Middle frontal gyrus (tissue), 1 donor: ENCODE measurements at regions not wholly inside any gene's neighbourhood (a gene's known extent, or its start where the extent isn't known, plus 50 kb on each side); places are given as distances from the start of the nearest gene placed in this dataset.
"Not testable (repeated sequence)": the region's sequence is repeated elsewhere in the genome, so short reads cannot be mapped to it uniquely, and the experiment has no call there.

Source experiments
- DNase-seq: peaks from one replicate; pipeline ENCODE4 v3.0.0-alpha.2; 2015; ENCODE audit warnings: low spot score; ENCODE audit errors: extremely low spot score

- DNase-seq = no peak
Measured at GRCh38 chr14:88983755-88984154, 159.3 kb downstream of the TTC8 start.

GRCh38 chr14:88985654-88986053 is 161.2 kb downstream of the TTC8 start:
- no peak for DNase-seq

GRCh38 chr14:88986146-88986841 is 161.8 kb downstream of the TTC8 start:
- DNase-seq = no peak

DNA sequence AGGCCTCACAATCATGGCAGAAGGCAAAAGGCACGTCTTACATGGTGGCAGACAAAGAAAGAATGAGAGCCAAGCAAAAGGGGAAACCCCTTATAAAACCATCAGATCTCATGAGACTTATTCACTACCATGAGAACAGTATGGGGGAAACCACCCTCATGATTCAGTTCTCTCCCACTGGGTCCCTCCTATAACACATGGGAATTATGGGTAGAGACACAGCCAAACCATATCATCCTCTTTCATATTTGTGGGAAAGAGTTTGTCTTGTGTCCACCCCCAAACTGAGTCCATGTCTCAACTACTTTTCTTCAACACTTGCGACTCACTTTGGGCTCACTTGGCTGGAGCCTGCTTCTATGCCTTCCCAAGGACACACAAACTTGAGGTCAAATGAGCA is 162.5 kb downstream of the TTC8 start:
- DNase-seq = not testable (repeated sequence)

- DNase-seq = no peak
Measured at GRCh38 chr14:88987516-88987915, 163.1 kb downstream of the TTC8 start.

- DNase-seq = no peak
Measured at GRCh38 chr14:88989911-88990310, 165.5 kb downstream of the TTC8 start.

DNA sequence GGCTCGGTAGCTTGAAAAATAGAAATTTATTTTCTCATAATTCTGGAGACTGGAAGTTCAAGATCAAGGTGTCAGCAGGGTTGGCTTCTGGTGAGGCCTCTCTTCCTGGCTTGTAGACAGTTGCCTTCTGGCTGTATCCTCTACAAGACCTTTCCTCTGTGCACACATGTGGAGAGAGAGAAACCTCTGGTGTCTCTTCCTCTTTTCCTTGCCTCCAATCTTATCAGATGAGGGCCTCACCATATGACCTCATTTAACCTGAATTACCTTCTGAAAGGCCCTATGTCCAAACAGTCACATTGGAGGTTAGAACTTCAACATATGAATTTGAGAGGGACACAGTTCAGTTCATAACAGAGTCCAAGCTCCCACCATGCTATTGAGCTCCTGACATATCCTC is 166.4 kb downstream of the TTC8 start:
- DNase-seq = no peak

DNA sequence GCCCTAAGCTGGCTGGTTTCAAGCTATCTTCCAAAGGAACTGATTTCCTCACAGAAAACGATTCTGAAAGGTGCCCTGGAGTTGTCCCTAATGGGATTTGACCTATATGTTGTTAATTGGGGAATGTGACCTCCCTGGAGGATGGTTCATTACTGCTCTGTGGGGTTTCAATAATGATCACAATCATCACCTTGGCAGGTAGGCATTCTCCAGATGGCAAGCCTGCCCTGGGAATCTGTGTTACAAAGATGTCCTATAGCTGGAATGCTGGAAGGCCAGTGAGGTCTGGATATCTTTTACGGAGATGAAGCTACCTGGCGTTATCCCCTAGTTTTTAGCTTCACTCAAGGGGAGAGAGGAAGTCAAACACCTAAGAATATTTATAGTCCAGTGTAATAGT is 167.6 kb downstream of the TTC8 start:
- DNase-seq = no peak

DNA sequence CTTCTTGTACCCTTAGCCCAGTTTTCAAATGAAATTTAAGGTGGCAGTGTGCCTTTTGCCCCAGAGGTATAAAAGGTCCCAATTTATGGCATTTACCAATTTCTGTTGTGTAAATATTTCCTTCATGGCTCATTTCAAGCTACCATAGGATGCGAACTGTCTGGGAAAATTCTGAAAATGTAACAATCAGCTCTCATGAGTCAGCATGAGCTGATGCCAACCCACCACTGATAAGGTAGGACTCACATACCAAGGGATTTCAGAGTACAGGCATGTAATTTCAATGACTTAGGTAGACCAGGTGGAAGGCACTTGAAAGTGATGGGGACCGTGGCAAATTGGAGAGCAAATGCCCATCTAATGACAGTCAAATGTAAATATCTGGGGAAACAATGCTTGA is 169.5 kb downstream of the TTC8 start:
- DNase-seq = no peak

DNA sequence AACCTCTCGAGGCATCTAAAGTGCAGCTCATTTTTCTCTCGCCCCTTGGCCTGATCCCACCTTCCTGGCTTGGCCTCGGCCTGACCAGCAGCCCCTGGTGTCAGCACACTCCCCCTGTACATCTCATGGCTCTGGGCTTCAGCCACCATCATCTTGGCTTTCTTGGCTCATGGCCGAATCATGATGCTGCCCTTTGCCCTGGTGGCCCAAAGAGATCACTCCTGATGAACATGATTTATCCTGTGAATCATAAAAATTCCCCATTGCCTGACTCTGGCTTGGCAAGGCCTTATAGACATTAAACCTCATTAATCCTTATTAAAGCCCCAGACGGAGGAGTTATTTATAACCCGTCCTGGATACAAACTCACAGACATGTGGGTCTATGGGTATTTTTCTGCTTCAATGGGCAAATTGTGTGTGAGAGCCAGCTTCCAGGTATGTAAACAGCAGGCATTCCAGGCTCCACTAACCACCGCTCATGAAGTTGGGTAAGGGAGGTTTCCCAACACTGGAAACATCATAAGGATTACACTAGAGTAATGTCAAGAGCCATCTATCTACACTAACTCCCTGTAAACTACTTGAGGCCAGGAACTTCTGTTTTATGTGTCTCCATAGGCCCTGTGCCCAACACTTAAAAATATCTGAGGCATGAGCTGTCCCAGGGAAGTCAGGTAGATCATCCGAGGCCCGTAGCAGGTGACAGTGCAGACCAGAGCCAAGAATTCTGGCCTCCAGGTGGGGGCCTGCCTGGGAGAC is 171.2 kb downstream of the TTC8 start:
- DNase-seq = no peak

GRCh38 chr14:88998027-88998426 is 173.6 kb downstream of the TTC8 start:
- DNase-seq = no peak

DNA sequence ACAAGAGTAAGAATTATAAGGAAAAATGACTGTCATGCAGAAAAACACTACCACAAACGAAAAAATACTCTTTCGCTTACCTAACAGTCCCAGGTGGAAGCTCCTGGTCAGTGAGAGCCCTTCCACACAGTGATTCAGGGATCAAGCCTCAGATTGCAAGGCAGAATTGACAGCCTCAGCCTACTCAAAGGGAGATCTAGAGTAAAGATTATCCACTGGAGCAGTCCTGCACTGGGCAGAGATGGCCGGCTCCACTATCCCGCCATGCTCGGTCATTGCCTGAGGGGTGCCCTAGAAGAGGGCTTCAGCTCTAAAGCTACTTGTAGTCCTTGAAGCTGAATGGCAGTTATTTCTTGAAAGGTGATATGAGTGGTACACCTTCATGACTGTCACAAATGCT is 174.7 kb downstream of the TTC8 start:
- no peak for DNase-seq

DNA sequence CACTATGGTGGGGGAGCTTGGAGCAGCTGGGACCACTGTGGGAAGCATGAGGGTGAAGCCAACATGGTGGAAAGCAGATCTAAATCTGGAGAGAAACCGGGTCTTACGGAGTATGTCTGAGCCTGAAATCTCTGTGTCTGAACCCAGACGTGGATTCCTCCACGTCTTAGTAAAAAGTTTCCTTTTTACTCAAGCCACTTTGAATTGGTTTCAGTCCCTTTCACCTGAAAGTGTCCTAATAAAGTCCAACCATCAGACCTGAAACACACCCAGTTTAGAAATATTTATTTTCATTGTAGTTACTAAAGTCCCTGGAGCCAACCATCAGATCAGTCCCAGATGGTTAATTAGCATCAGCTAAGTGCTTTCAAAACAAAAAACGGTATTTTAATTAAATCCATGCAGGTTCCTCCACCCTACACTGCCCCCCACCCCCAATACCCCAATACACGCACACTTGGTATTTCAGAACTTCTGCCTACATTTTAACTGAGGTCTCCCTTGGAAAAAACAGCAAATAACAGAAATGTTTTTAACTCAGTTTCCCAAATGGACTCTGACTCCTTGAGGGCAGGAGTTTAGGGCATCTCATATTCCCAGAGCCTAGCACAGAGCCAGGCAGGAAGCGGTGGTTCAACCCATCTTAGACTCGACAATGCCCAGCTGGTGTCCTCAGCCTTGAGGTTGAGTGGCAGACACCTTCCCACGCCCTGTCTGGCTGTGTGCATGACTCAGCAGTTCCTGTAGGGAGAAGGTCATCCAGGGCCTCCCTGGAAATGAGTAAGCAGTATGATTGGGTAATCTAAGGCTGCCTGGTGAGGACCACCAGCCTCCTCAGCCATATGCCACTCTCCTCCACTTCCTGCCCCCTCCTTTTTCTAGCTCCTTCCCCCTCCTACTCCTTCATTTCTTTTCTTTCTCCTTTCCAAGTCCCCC is 175.8 kb downstream of the TTC8 start:
- DNase-seq = no peak

GRCh38 chr14:89004166-89004565 is 179.7 kb downstream of the TTC8 start:
- no peak for DNase-seq

DNA sequence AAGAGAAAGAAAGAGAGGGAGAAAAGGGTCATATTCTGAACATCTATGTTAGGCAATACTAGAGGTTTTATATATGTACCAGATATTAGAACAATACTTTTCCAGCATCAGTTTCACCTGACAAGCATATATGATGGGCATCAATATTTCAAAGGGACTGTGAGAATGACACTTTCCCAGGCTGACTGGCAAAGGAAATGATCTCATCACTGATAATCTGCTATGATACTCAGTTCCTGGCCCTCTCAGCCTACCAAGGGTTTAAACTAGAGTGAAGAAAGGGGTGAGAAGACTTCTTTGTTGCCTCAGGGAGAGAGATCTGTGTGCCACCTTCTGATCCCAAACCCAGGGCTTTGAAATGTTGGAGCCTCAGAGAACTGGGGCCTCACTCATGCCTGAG is 183.5 kb downstream of the TTC8 start:
- no peak for DNase-seq

DNA sequence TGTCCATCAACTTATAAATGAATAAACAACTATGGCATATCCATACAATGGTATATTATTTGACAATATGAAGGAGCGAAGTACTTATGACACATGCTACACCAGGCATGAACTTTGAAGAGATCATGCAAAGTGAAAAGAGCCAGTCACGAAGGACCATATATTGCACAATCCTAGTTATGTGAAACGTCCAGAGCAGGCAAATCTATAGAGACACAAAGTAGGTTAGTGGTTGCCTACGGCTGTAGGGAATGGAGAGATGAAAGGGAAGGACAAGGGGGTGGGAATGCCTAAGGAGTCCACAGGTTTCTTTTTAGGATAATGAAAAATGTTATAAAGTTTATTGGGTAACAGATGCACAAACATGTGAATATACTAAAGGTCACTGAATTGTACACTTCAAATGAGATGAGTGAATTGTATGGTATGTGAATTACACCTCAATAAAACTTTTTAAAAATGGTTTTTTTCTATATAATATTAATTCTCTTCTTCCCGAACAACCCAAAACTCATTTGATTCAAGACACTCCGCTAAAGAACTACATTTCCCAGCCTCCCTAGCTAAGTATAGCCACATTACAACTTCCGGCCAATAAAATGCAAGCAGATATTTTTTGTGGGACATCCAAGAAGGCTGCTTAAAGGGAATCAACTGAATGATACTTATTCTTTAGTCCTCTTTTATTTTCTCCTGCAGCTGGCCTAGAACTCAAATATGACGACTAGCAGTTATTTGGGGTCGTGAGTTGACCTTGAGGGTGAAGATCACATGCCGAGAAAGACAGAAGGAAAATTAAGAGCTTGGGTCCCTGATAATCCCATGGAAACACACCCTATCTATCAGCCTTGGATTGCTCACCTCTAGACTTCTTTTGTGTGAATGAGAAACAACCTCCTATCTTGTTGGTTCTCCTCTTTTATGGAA is 187.2 kb downstream of the TTC8 start:
- no peak for DNase-seq

GRCh38 chr14:89012282-89013097 is 188.0 kb downstream of the TTC8 start:
- no peak for DNase-seq

DNA sequence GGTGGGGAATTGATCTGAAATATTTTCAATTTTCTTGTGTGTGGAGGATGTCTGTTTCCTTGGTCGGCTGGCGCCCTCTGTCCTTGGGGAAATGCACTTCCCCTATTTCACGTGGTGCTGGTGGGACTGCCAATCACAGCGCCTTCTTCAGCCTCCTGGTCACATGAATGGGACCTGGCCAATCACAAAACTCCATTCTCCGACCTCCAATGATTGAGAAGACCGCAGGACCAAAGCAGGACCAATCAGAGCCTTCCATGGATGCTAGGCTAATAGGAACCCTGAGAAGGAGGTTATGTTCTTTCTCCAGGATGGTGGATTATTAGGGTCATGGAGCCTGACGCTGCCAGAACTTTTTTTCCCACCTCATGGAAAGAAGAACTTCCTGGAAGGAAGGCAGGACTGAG is 188.7 kb downstream of the TTC8 start:
- no peak for DNase-seq

GRCh38 chr14:89013698-89014568 is 189.5 kb downstream of the TTC8 start:
- DNase-seq = no peak
